OCI-LY1 (cell line): ENCODE measurements at regions not wholly inside any gene's neighbourhood (a gene's known extent, or its start where the extent isn't known, plus 50 kb on each side); places are given as distances from the start of the nearest gene placed in this dataset.

Source experiments
- H2AFZ ChIP-seq: fragments of 200-600 bp; sonication (generic), shearing (Covaris generic); 2 replicates; pipeline ENCODE4 v1.6.0; 2014; ENCODE audit warnings: antibody characterized with exemption, mild to moderate bottlenecking, low read length
- H3F3A ChIP-seq: fragments of 200-600 bp; sonication (generic), shearing (Covaris generic); 2 replicates; pipeline ENCODE4 v1.6.0; 2014; ENCODE audit warnings: mild to moderate bottlenecking, antibody characterized with exemption, low read length, moderate library complexity; ENCODE audit not compliant: insufficient read depth
- H3K27ac ChIP-seq: fragments of 200-600 bp; sonication (generic); 2 replicates; pipeline ENCODE4 v1.5.1; 2014; ENCODE audit warnings: low read length, mixed run types, mild to moderate bottlenecking, low read depth; ENCODE audit not compliant: poor library complexity, severe bottlenecking
- H3K27me3 ChIP-seq: fragments of 200-600 bp; sonication (generic); 2 replicates; pipeline ENCODE4 v1.6.0; 2014; ENCODE audit warnings: antibody characterized with exemption, mild to moderate bottlenecking, low read length, moderate library complexity; ENCODE audit not compliant: insufficient read depth
- H3K36me3 ChIP-seq: fragments of 200-600 bp; sonication (generic); 2 replicates; pipeline ENCODE4 v1.6.1; 2014; ENCODE audit warnings: mild to moderate bottlenecking, antibody characterized with exemption, low read length, moderate library complexity, mixed read lengths; ENCODE audit not compliant: insufficient read depth
- H3K4me1 ChIP-seq: fragments of 200-600 bp; sonication (generic); 2 replicates; pipeline ENCODE4 v1.5.1; 2014; ENCODE audit warnings: mild to moderate bottlenecking, low read length, moderate library complexity; ENCODE audit not compliant: insufficient read depth, severe bottlenecking
- H3K4me2 ChIP-seq: fragments of 200-600 bp; sonication (generic), shearing (Covaris generic); 2 replicates; pipeline ENCODE4 v1.6.1; 2014; ENCODE audit warnings: low read length
- H3K4me3 ChIP-seq: fragments of 200-600 bp; sonication (generic); 2 replicates; pipeline ENCODE4 v1.5.1; 2014; ENCODE audit warnings: low read length, low read depth, mild to moderate bottlenecking, mixed read lengths; ENCODE audit not compliant: poor library complexity, severe bottlenecking
- H3K79me2 ChIP-seq: fragments of 200-600 bp; shearing (Covaris generic); 2 replicates; pipeline ENCODE4 v1.6.1; 2016; ENCODE audit warnings: mixed run types, low read length, mixed read lengths; ENCODE audit not compliant: insufficient read depth
- H3K9ac ChIP-seq: fragments of 200-600 bp; sonication (generic), shearing (Covaris generic); 2 replicates; pipeline ENCODE4 v1.6.1; 2014; ENCODE audit warnings: mild to moderate bottlenecking, low read length, mixed read lengths
- H3K9me2 ChIP-seq: fragments of 200-600 bp; sonication (generic), shearing (Covaris generic); 2 replicates; pipeline ENCODE4 v1.6.1; 2014; ENCODE audit warnings: low read depth, mild to moderate bottlenecking, low read length, mixed read lengths
- H3K9me3 ChIP-seq: fragments of 200-600 bp; shearing (Covaris generic); 2 replicates; pipeline ENCODE4 v1.6.1; 2014; ENCODE audit warnings: low read length, mixed read lengths
- H4K20me1 ChIP-seq: fragments of 200-600 bp; sonication (generic), shearing (Covaris generic); 2 replicates; pipeline ENCODE4 v1.6.0; 2016; ENCODE audit warnings: mild to moderate bottlenecking, low read length; ENCODE audit not compliant: insufficient read depth
- EZH2 ChIP-seq: fragments of 200-600 bp; sonication (generic), shearing (Covaris generic); IDR thresholded peaks from 2 replicates; pipeline ENCODE4 v1.8.0; 2017; ENCODE audit warnings: borderline replicate concordance, mixed run types, mild to moderate bottlenecking, antibody characterized with exemption, low read length, moderate library complexity, mixed read lengths
- TF ChIP-seq, protein P1 (sequence below): fragments of 200-600 bp; sonication (generic), shearing (Covaris generic); IDR thresholded peaks from 2 replicates; pipeline ENCODE4 v1.5.1; 2017; ENCODE audit warnings: mild to moderate bottlenecking, antibody characterized with exemption, low read length, moderate library complexity, mixed read lengths

- H3K9ac ChIP-seq, result no peak overlapping the region
- H3K9me2 ChIP-seq, result no peaks in the 10 kb centered on the region
- TF ChIP-seq, protein P1, sequence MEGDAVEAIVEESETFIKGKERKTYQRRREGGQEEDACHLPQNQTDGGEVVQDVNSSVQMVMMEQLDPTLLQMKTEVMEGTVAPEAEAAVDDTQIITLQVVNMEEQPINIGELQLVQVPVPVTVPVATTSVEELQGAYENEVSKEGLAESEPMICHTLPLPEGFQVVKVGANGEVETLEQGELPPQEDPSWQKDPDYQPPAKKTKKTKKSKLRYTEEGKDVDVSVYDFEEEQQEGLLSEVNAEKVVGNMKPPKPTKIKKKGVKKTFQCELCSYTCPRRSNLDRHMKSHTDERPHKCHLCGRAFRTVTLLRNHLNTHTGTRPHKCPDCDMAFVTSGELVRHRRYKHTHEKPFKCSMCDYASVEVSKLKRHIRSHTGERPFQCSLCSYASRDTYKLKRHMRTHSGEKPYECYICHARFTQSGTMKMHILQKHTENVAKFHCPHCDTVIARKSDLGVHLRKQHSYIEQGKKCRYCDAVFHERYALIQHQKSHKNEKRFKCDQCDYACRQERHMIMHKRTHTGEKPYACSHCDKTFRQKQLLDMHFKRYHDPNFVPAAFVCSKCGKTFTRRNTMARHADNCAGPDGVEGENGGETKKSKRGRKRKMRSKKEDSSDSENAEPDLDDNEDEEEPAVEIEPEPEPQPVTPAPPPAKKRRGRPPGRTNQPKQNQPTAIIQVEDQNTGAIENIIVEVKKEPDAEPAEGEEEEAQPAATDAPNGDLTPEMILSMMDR, result no peak
- TF ChIP-seq EZH2, result no peak
- H3K27me3 ChIP-seq, result no peaks in the 10 kb centered on the region
- no peak overlapping the region for H3K4me2 ChIP-seq
- H3K4me3 ChIP-seq, result no peak overlapping the region
- no peak overlapping the region for H2AFZ ChIP-seq
- H3K27ac ChIP-seq, result no peak overlapping the region
- H3K4me1 ChIP-seq, result no peaks in the 10 kb centered on the region
- no peaks in the 10 kb centered on the region for H3F3A ChIP-seq
- no peaks in the 10 kb centered on the region for H4K20me1 ChIP-seq
- no peaks in the 10 kb centered on the region for H3K79me2 ChIP-seq
- no peaks in the 10 kb centered on the region for H3K9me3 ChIP-seq
- no peaks in the 10 kb centered on the region for H3K36me3 ChIP-seq
Measured at GRCh38 chr3:76610150-76610549, 429.7 kb upstream of the ROBO2 start.

DNA sequence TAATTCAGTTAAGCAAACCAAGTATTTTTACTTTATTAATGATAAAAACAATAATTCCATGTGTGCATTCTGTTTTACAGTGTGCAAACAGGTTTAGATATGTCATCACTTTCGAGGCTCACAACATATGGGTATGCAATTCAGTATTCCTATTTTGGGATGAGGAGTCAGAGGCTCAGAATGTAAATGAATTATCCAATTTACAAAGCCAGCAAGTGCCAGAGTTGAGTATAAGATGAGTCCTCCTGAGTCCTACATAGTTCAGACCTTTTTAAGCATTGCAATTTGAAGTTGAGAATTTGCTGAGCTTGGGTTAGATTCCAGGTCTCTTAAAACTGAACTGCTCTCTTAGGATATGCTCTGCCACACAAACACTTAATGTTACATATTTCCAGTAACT, 424.2 kb upstream of the ROBO2 start:
- Histone ChIP-seq H3F3A (no peaks in the 10 kb centered on the region), H3K79me2 (no peaks in the 10 kb centered on the region), H3K4me3 (no peak overlapping the region), H3K27me3 (no peaks in the 10 kb centered on the region), H3K9ac (no peak overlapping the region), H4K20me1 (no peaks in the 10 kb centered on the region), H3K9me3 (no peaks in the 10 kb centered on the region), H3K4me2 (no peak overlapping the region), H2AFZ (no peak overlapping the region), H3K36me3 (no peaks in the 10 kb centered on the region), H3K4me1 (no peaks in the 10 kb centered on the region), H3K27ac (no peak overlapping the region), H3K9me2 (no peaks in the 10 kb centered on the region)
- no peak for TF ChIP-seq EZH2
- TF ChIP-seq, protein P1, result no peak

DNA sequence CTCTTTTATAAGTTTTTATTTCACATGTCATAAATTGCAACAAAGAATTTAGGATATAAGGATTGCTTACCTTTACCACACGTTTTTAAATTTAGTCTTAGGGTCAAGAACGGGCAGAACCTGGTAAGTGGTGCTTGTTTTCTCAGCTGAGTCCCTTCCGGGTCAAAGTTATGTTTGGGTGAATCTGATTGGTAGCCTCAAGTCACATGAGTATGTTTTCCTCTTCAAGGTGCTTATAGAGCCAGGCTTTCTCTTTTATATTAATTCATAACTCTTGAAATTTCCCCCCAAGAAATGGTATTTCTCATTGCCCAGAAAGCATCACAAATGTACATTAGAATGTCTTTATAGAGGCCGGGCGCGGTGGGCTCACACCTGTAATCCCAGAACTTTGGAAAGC, 415.7 kb upstream of the ROBO2 start:
- Histone ChIP-seq H3K9me3 (no peaks in the 10 kb centered on the region), H3K9ac (no peak overlapping the region), H3K9me2 (no peaks in the 10 kb centered on the region), H2AFZ (no peak overlapping the region), H3K27me3 (no peaks in the 10 kb centered on the region), H3K4me2 (no peak overlapping the region), H3K4me3 (no peak overlapping the region), H3K4me1 (no peaks in the 10 kb centered on the region), H3F3A (no peaks in the 10 kb centered on the region), H3K27ac (no peak overlapping the region), H4K20me1 (no peaks in the 10 kb centered on the region), H3K36me3 (no peaks in the 10 kb centered on the region), H3K79me2 (no peaks in the 10 kb centered on the region)
- TF ChIP-seq, protein P1, result no peak
- no peak for TF ChIP-seq EZH2
